OCI-LY7 (cell line): ENCODE measurements at regions not wholly inside any gene's neighbourhood (a gene's known extent, or its start where the extent isn't known, plus 50 kb on each side); places are given as distances from the start of the nearest gene placed in this dataset.

Experiments used
- BruUV-seq: library from RNA; stranded (reverse); fragments of 400-500 nt; replicated peaks from 2 replicates; lab custom pipeline; 2021; lab: Mats Ljungman, UMichigan
- CTCF ChIA-PET: fragments of 300-600 bp; sonication (Branson Sonifier 250); formaldehyde crosslinking; loops from one replicate; lab custom pipeline; 2022; ENCODE audit warnings: antibody characterized with exemption; ENCODE audit not compliant: unreplicated experiment; lab: Charles Lee
- POLR2A ChIA-PET: fragments of 300-600 bp; sonication (Branson Sonifier 250); formaldehyde crosslinking; loops from one replicate; lab custom pipeline; 2022; ENCODE audit warnings: antibody characterized with exemption; lab: Charles Lee
- DNase-seq: peaks from one replicate; pipeline ENCODE4 v3.0.0-alpha.2; 2015; ENCODE audit warnings: low spot score
- H2AFZ ChIP-seq: fragments of 200-600 bp; sonication (generic), shearing (Covaris generic); 2 replicates; pipeline ENCODE4 v1.6.1; 2014; ENCODE audit warnings: mild to moderate bottlenecking, antibody characterized with exemption, low read length, moderate library complexity
- H3K27ac ChIP-seq: fragments of 200-600 bp; sonication (generic); 2 replicates; pipeline ENCODE4 v1.5.1; 2014; ENCODE audit warnings: mixed run types, low read depth, mild to moderate bottlenecking, moderate library complexity, low read length, inconsistent platforms; ENCODE audit not compliant: poor library complexity, severe bottlenecking
- H3K36me3 ChIP-seq: fragments of 200-600 bp; sonication (generic); 2 replicates; pipeline ENCODE4 v1.6.1; 2014; ENCODE audit warnings: mild to moderate bottlenecking, antibody characterized with exemption, low read length, moderate library complexity, mixed read lengths; ENCODE audit not compliant: insufficient read depth
- H3K4me1 ChIP-seq: fragments of 200-600 bp; sonication (generic); 2 replicates; pipeline ENCODE4 v1.5.1; 2014; ENCODE audit warnings: mild to moderate bottlenecking, low read length; ENCODE audit not compliant: insufficient read depth, poor library complexity, severe bottlenecking
- H3K4me2 ChIP-seq: fragments of 200-600 bp; sonication (generic); 2 replicates; pipeline ENCODE4 v1.6.1; 2014; ENCODE audit warnings: mild to moderate bottlenecking, low read length
- H3K4me3 ChIP-seq: fragments of 200-600 bp; sonication (generic); 2 replicates; pipeline ENCODE4 v1.5.1; 2014; ENCODE audit warnings: mild to moderate bottlenecking, low read depth, low read length; ENCODE audit not compliant: poor library complexity, severe bottlenecking
- H3K79me2 ChIP-seq: fragments of 200-600 bp; sonication (generic); 2 replicates; pipeline ENCODE4 v1.6.1; 2016; ENCODE audit warnings: low read depth, mild to moderate bottlenecking, low read length, moderate library complexity, mixed read lengths; ENCODE audit not compliant: insufficient read depth
- H3K9me2 ChIP-seq: fragments of 200-600 bp; sonication (generic); 2 replicates; pipeline ENCODE4 v1.6.1; 2016; ENCODE audit warnings: mild to moderate bottlenecking, low read length, mixed read lengths; ENCODE audit not compliant: insufficient read depth
- H3K9me3 ChIP-seq: fragments of 200-600 bp; sonication (generic); 2 replicates; pipeline ENCODE4 v1.6.1; 2014; ENCODE audit warnings: mild to moderate bottlenecking, mixed run types, low read length, mixed read lengths
- H4K20me1 ChIP-seq: fragments of 200-600 bp; sonication (generic); 2 replicates; pipeline ENCODE4 v1.6.1; 2014; ENCODE audit warnings: mild to moderate bottlenecking, antibody characterized with exemption, low read length, moderate library complexity, mixed read lengths; ENCODE audit not compliant: insufficient read depth
- EZH2phosphoT487 ChIP-seq: fragments of 200-600 bp; sonication (generic); IDR thresholded peaks from 2 replicates; pipeline ENCODE4 v1.6.1; 2018; ENCODE audit warnings: low read depth, borderline replicate concordance, mild to moderate bottlenecking, mixed run types, antibody characterized with exemption, low read length, moderate library complexity, mixed read lengths
- intact Hi-C: fragments of 100-400 bp; cut with micrococcal nuclease; formaldehyde crosslinking; loops from one replicate; pipeline ENCODE4 v1.10.0; 2022; ENCODE audit not compliant: unreplicated experiment
- TF ChIP-seq, protein P1 (sequence below): fragments of 200-600 bp; sonication (generic); conservative IDR thresholded peaks from 2 replicates; pipeline ENCODE4 v1.5.1; 2014; ENCODE audit warnings: mild to moderate bottlenecking, antibody characterized with exemption, low read length, moderate library complexity, mixed read lengths

GRCh38 chr6:106766201-106766600 is 136.8 kb downstream of the QRSL1 start:
- ChIA-PET CTCF (no interaction called here), POLR2A (no interaction called here)
- BruUV-seq, result no TSS peak

DNA sequence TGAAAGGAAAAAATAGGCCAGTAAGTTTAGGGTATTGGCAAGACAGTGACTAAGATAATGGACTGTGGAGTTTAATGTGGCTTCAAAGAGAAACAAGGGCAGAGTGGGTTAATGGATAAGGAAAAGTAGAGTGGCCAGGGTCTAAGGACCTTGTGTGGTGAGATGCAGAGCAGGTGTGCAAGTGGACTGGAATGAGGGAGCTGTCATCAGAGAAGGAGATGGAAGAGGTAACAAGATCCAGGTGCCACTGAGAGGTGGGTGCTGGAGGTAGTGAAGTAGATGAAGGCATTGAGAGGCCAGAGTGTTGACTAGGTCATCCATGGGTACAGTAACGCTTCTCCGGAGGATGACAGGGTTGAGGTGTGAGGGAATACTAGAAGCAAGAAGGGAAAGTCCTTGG is 136.1 kb downstream of the QRSL1 start:
- H2AFZ ChIP-seq, result peak overlapping the region; percentile 37; the same call in 1 of the 2 replicates
- no peak for TF ChIP-seq EZH2phosphoT487
- TF ChIP-seq, protein P1, sequence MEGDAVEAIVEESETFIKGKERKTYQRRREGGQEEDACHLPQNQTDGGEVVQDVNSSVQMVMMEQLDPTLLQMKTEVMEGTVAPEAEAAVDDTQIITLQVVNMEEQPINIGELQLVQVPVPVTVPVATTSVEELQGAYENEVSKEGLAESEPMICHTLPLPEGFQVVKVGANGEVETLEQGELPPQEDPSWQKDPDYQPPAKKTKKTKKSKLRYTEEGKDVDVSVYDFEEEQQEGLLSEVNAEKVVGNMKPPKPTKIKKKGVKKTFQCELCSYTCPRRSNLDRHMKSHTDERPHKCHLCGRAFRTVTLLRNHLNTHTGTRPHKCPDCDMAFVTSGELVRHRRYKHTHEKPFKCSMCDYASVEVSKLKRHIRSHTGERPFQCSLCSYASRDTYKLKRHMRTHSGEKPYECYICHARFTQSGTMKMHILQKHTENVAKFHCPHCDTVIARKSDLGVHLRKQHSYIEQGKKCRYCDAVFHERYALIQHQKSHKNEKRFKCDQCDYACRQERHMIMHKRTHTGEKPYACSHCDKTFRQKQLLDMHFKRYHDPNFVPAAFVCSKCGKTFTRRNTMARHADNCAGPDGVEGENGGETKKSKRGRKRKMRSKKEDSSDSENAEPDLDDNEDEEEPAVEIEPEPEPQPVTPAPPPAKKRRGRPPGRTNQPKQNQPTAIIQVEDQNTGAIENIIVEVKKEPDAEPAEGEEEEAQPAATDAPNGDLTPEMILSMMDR, result no peak
- intact Hi-C loops, result no loop called here
- no TSS peak for BruUV-seq
- H3K4me2 ChIP-seq, result peak overlapping the region; percentile 30; the same call in 1 of the 2 replicates
- H3K27ac ChIP-seq, result no peak overlapping the region
- H3K4me1 ChIP-seq, result peaks cover 11% of the 10 kb centered on the region
- POLR2A ChIA-PET, result no interaction called here
- no peaks in the 10 kb centered on the region for H3K9me2 ChIP-seq
- no peaks in the 10 kb centered on the region; the same call in 1 of the 2 replicates for H3K36me3 ChIP-seq
- H3K4me3 ChIP-seq, result no peak overlapping the region
- CTCF ChIA-PET, result no interaction called here
- no peaks in the 10 kb centered on the region for H3K79me2 ChIP-seq
- no peak for DNase-seq
- H4K20me1 ChIP-seq, result no peaks in the 10 kb centered on the region
- H3K9me3 ChIP-seq, result peaks cover 8% of the 10 kb centered on the region

More at GRCh38 chr6:106766201-106766600, 136.8 kb downstream of the QRSL1 start:
- H3K36me3 ChIP-seq, result no peaks in the 10 kb centered on the region; the same call in 1 of the 2 replicates
- no peak overlapping the region for H3K27ac ChIP-seq
- H3K79me2 ChIP-seq, result no peaks in the 10 kb centered on the region
- H4K20me1 ChIP-seq, result no peaks in the 10 kb centered on the region
- no peak for DNase-seq
- H3K9me2 ChIP-seq, result no peaks in the 10 kb centered on the region
- H3K9me3 ChIP-seq, result peaks cover 12% of the 10 kb centered on the region
- intact Hi-C loops, result no loop called here
- no peak overlapping the region for H3K4me3 ChIP-seq
- no peak for TF ChIP-seq EZH2phosphoT487
- TF ChIP-seq, protein P1, result no peak
- H2AFZ ChIP-seq, result no peak overlapping the region
- no peak overlapping the region for H3K4me2 ChIP-seq
- H3K4me1 ChIP-seq, result peaks cover 11% of the 10 kb centered on the region

DNA sequence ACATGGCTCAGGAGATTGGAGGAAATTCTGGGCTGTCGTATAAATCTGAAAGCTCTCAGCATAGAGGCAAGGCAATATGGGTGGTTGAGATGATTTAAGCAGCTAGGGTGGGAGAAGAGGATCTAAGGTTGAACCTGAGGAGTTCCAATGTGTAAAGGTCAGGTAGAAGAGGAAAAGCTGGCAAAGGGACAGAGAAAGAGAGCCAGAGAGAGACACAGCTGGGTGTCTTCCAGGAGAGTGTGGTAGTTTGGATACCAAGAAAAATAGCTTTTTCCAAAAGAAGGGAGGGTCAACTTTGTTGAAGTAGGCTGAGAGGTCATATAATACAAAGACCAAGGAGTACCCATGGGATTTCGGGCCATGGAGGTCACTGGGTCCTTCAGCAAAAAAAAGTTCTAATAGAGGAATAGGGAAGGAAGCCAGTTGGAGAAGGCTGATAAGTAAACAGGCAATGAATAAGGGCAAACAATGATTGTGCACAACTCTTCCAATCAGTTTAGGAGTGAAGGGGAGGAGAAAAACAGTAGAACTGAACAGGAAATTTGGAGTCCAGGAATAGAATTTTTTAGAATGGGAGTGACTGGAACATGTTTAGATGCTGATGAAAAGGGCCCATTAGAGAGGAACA is 135.1 kb downstream of the QRSL1 start:
- ChIA-PET CTCF (no interaction called here), POLR2A (no interaction called here)
- Histone ChIP-seq H3K4me1 (peaks cover 11% of the 10 kb centered on the region), H3K4me2 (peak overlapping the region; percentile 30; the same call in 1 of the 2 replicates), H3K36me3 (no peaks in the 10 kb centered on the region; the same call in 1 of the 2 replicates), H3K27ac (no peak overlapping the region), H3K79me2 (no peaks in the 10 kb centered on the region), H3K9me3 (no peaks in the 10 kb centered on the region), H4K20me1 (no peaks in the 10 kb centered on the region), H2AFZ (peak overlapping the region; percentile 37; the same call in 1 of the 2 replicates), H3K9me2 (no peaks in the 10 kb centered on the region), H3K4me3 (no peak overlapping the region)
- DNase-seq, result no peak
- TF ChIP-seq, protein P1, result no peak
- no peak for TF ChIP-seq EZH2phosphoT487
- intact Hi-C loops, result no loop called here
- no TSS peak for BruUV-seq
